ENCODE measurements at regions not wholly inside any gene's neighbourhood (a gene's known extent, or its start where the extent isn't known, plus 50 kb on each side); places are given as distances from the start of the nearest gene placed in this dataset.
"Not testable (repeated sequence)": the region's sequence is repeated elsewhere in the genome, so short reads cannot be mapped to it uniquely, and the experiment has no call there.

DNA sequence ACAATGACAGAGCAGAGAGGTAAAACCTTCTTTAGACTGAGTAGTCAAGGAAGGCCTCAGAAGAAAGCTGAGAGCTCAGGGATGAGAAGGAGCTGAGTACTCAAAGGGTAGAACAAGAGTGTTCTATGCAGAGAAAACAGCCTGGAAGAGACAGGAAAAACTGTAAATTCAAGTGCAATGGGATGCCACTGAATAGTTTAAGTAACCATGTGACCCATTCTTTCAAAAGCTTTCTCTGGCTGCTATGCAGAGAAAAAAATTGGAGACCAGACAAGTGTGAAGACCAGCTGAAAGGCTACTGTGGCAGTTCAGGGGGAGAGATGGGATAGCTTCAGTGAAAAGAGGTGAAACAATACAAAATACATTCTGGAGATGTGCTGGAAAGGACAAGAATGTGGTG, 61.3 kb upstream of the RNF38 start:
- FAIRE-seq, result no peak

DNA sequence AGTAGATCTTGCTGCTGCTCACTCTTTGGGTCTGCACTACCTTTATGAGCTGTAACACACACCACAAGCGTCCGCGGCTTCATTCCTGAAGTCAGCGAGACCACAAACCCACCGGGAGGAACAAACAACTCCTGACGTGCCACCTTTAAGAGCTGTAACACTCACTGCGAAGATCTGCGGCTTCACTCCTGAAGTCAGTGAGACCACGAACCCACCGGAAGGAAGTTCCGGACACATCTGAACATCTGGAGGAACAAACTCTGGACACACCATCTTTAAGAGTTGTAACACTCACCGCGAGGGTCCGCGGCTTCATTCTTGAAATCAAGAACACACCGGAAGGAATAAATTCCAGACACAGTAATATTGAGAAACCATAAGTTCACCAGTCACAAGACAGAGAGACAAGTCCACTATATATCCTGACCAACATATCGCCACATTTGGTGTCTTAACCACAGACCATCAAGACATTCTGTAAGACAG, 58.4 kb upstream of the RNF38 start:
- FAIRE-seq, result not testable (repeated sequence)

DNA sequence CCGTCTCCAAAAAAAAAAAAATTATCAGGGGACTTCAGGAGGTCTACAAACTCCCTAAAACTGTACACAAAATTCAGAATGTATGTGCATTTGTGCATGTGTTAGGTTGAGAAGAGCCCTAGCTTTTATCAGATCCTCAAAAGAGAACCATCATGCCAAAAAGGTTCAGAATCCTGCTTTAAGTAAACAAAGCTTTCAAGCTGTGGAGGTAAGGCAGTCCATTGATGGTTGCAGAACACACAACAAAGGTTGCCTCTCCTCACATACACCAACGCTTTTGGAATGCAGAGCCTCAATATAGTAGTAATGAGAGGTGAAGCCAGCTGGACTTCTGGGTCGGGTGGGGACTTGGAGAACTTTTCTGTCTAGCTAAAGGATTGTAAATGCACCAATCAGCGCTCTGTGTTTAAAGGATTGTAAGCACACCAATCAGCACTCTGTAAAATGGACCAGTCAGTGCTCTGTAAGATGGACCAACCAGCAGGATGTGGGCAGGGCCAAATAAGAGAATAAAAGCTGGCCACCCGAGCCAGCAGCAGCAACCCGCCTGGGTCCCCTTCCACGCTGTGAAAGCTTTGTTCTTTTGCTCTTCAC, 57.9 kb upstream of the RNF38 start:
- FAIRE-seq, result no peak

DNA sequence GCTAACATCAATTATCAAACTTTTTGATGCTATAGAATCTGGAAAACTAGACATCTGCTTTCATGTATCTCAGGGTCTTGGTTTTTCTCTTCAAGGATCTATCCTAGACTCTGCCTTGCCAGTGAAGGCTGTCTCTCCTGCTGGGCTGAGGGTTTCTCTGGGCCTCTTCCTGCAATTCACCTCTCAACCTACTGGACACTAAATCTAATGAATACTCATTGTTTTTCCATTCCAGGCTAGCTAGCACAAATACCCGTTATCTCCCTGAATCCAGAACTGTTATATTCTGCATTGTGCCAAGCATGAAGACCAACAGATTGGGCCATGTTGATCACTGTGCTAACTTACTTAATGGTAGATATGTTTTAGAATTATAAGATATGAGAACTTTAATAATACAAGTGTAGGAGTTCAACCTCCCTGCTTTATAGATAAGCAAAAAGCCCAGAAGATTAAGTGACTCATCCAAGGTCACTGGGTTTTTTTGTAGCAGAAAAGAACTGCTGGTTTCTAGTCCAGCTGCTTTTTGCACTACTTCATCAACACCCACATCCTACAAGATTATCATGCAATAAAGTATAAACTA, 56.5 kb upstream of the RNF38 start:
- no peak for FAIRE-seq

DNA sequence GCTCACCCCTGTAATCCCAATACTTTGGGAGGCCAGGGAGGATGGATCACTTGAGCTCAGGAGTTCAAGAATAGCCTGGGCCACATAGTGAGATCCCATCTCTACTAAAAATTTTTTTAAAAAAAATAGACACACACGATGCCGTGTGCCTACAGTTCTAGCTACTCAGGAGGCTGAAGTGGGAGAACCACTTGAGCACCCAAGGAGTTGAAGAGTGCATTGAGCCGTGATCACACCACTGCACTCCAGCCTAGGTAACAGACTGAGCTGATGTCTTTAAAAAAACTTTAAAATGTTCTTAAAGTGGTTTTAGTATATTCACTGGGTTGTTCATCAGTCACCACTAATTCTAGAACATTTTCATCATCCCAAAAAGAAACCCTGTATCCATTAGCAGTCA, 51.9 kb upstream of the RNF38 start:
- no peak for FAIRE-seq

DNA sequence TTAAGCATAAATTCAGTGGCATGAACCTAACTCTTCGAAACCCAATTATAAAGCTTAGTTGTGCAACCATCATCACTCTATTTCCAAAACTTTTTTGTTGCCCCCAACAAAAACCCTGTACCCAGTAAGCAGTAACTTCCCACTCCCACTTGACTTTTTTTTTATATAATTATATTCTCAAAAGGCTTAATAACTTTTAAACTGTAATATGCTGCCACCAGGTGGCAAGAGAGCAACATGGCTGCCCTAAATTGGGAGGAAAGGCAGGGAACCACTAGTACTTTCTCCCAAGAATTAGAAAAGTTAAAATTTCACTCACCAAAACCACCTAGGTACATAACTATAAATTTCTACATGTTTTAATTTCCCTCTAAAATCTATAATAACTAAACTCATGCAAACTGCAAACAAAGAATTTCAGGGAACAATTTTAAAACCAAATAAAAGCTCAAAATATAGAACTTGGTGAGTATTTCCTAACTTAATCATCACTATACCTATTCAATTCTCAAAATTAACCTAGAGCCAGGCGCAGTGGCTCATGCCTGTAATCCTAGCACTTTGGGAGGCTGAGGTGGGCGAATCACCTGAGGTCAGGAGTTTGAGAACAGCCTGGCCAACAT, 50.2 kb upstream of the RNF38 start:
- peak; percentile 96 for FAIRE-seq
